Inflammatory macrophage (primary cell): ENCODE measurements at regions not wholly inside any gene's neighbourhood (a gene's known extent, or its start where the extent isn't known, plus 50 kb on each side); places are given as distances from the start of the nearest gene placed in this dataset.

Source experiments
- DNase-seq, 2 donors: peaks; one replicate each; pipeline ENCODE4 v3.0.0-alpha.2; 2020 to 2022

GRCh38 chr1:221072214-221072613, 193.0 kb downstream of the HLX start:
- peak in 1 of 2 donors; percentile 37 for DNase-seq

- peak; percentile 53 to 73 for DNase-seq
These were observed 195.1 kb downstream of the HLX start for GRCh38 chr1:221074332-221074731.

DNA sequence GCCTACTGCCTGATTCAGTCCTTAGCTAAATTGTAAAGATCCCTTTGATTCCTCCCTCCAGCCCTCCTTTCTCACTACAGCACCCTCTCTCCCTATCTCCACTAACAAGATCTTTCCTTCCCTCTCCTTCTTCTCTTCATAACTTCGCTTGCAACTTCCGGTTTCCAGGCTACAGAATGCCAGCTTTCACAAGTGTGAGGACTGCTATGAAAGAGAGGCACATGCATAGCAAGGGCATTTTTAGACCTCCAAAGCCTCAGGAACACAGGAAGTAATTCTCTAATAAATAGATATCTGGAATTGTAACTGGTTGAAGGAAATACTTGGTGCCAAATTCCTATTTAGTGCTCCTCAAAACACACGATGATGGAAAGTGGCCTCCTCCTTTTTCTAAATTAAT, 196.7 kb downstream of the HLX start:
- no peak for DNase-seq

GRCh38 chr1:221076391-221076811, 197.2 kb downstream of the HLX start:
- no peak for DNase-seq

DNA sequence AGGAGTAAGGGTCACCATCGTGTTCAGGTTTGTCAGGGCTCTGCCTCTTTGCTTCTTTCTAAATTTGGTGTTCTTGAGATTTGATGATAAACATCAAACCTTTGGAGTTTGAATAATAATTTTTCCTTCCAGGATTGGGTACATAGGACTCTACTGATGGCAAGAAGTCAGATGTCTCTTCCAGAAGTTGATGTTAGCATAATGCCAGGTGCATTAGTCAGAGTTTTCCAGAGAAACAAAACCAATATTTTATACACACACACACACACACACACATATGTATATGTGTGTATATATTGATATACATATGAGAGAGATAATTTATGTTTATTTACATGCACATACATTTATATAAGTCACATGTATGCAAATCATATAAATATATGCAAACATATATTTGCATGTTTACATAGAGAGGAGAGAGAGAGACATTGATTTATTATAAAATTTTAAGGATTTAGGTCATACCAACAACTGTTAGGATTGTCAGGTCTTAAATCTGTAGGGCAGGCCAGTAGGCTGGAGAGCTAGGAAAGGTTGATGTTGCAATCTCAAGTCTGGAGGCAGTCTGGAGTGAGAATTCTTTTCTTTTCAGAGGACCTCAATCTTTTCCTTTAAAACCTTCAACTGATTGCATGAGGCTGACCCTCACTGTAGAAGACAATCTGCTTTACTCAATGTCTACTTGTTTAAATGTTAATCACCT, 199.2 kb downstream of the HLX start:
- no peak for DNase-seq

GRCh38 chr1:221083902-221084301, 204.7 kb downstream of the HLX start:
- DNase-seq, result no peak

GRCh38 chr1:221084681-221085080, 205.4 kb downstream of the HLX start:
- no peak for DNase-seq

DNA sequence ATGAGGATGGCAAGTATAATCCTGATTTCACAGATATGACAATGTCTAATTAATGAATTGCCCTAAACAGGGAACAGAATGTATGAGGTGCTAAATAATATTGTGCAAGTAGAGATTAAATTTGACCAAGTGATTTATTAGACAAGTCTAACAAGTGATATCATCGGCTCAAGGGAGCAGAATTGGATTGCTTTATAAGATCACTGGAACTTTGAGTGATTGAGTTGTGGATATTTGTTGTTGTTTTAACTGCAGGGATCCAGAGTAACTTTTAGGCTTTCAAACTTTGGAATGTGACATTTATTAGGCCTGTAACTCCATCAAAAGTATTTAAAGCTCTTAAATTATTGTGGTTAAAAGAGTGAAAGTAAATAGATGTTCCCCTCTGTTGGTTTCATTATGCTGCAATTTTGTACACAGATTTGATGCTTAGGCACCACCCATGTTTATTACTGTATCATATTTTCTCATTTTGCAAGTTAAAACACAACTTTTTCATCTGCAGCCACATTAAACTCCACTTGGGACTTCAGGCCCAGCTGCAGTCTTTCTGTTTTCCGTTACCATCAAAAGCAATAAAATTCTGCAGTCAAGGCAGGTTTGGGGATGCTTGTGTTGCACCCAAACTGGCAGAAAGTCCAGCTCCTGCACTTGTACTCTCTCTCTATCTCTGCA, 206.6 kb downstream of the HLX start:
- peak in 1 of 2 donors; percentile 15 for DNase-seq

DNA sequence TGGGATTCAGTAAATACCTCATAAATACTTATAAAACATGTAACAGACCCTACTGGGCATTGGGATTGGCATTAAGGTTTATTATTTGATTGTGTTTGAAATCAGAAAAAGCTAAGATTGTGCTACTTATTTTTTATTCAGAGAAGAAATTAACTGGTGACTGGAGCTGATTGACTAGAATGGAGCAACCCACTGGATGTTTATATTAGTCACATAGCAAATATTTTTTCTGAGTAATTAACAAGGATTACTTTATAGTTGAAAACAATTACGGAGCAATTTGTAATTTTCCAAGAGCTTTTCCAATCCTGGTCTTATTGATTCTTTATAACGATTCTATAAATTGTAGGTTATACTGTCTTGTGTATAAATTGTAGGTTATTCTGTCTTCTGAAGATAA, 208.7 kb downstream of the HLX start:
- DNase-seq, result no peak

GRCh38 chr1:221089273-221089672, 210.0 kb downstream of the HLX start:
- DNase-seq, result no peak

GRCh38 chr1:221089803-221090202, 210.6 kb downstream of the HLX start:
- DNase-seq, result no peak

GRCh38 chr1:221093903-221094791, 214.9 kb downstream of the HLX start:
- DNase-seq, result peak; percentile 12 to 27

- DNase-seq, result peak; percentile 94 to 99
These were observed 218.4 kb downstream of the HLX start for GRCh38 chr1:221097479-221098281.

- peak; percentile 57 to 74 for DNase-seq
These were observed 219.5 kb downstream of the HLX start for GRCh38 chr1:221098471-221099405.

GRCh38 chr1:221099747-221100595, 220.7 kb downstream of the HLX start:
- DNase-seq, result peak; percentile 5 to 12

DNA sequence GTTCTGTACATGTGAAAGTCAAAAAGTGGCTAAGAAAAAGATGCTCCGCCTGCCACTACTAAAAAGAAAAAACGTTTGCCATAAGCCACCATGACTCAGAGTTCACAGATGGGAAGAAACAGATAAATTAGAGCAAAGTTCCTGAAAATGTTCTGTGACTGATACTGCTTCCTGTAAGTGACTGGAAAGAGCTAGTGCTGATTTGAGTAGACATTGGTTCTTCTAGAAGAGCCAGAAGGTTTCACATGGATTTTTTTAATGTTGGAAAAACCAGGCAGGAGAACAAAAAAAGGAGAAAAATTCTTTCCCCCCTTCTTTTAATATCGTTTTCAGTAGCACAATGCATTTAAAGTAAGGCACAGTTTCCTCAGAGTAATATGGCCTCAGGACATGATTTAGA, 221.4 kb downstream of the HLX start:
- DNase-seq, result peak; percentile 64 to 81

DNA sequence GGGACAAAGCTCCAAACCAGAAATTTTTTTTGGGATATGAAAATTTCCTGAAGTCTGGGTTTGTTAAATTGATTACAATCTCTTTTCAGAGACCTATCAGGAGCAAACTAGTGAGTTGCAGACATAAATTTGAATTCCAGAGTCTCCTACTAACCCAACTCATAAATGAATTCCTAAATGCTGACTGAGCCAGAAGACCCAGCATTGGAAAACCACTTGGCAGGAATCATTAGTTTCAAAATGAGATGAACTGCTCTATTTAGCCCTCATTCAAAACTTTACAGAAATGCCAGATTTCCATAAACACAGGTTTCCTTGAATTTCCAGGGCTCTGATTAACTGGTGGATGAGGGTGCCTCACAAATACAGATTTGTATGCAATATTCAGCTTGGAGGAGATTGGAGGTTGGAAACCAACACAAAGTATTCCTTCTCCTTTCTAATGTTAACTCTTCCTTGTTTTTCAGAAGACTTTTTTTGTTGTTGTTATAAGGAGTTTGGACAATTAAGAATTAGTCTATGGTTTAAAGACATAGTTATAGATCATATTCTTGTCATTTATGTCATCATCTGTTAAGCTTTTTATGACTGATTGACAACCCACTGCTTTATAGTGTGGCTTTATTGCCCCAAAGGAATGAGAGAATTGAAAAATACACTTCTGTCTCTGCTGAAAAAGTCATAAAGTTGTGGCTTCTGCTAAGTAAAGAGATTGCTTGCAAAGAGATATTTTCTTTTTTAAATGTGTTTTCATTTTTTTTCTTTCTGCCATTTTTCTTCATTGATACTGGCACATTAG, 222.8 kb downstream of the HLX start:
- no peak for DNase-seq

GRCh38 chr1:221104596-221104995, 225.4 kb downstream of the HLX start:
- no peak for DNase-seq

- peak; percentile 21 to 34 for DNase-seq
These were observed 226.3 kb downstream of the HLX start for GRCh38 chr1:221105578-221105977.
